SK-N-MC (cell line): ENCODE measurements at regions not wholly inside any gene's neighbourhood (a gene's known extent, or its start where the extent isn't known, plus 50 kb on each side); places are given as distances from the start of the nearest gene placed in this dataset.

Source experiments
- EZH2 ChIP-seq: fragments of 200-600 bp; sonication (generic); IDR thresholded peaks from one replicate; pipeline ENCODE4 v1.6.1; 2017; ENCODE audit warnings: antibody characterized with exemption
- FOXP2 ChIP-seq: optimal IDR thresholded peaks from 2 replicates; pipeline ENCODE3; 2011; ENCODE audit warnings: mild to moderate bottlenecking, moderate library complexity; ENCODE audit not compliant: insufficient read depth; ENCODE audit errors: extremely low read length, control extremely low read depth
- POLR2AphosphoS5 ChIP-seq: IDR thresholded peaks from 2 replicates; pipeline ENCODE4 v1.6.1; 2012; ENCODE audit warnings: mild to moderate bottlenecking, low read depth, low read length, borderline replicate concordance

DNA sequence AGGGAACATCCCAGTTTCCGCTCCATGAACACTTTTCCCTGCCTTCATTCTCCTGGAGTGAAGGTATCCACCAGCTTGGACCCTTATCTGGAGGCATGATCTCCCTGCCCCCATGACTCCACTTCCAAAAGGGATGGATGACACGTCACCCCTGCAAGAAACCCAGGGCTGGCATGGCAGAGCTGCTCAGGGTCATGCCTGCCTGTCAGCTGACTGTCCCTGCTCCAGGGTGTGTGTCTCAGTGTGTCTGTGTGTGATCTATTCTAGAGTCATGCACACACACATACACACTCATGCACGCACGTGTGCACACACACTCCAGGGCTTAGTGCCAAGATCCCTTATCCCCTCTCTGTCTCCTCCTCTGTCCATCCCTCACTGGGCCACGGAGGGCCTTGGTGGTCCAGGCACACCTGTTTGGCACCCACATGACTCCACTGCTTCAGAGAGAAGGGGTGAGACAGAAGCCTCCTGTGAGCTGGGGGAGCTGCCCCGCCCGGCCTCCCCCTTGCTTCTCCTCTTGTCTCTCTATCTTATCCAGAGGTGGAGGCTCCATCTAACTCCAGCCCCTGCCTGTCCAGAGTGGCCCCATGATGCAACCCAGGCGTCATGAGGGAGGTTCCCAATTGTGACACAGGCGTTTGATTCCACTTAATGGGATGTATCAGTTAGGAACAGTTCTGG is 290.9 kb downstream of the CDC5L start:
- TF ChIP-seq EZH2, result no peak
- TF ChIP-seq POLR2AphosphoS5, result no peak
- no peak for TF ChIP-seq FOXP2
